HG03575 (cell line): ENCODE measurements at regions not wholly inside any gene's neighbourhood (a gene's known extent, or its start where the extent isn't known, plus 50 kb on each side); places are given as distances from the start of the nearest gene placed in this dataset.
"Not testable (repeated sequence)": the region's sequence is repeated elsewhere in the genome, so short reads cannot be mapped to it uniquely, and the experiment has no call there.

ENCODE experiments used
- ATAC-seq: cut with Tn5 transposase; IDR thresholded peaks from one replicate; pipeline ENCODE4 v1.9.1; 2021; ENCODE audit not compliant: unreplicated experiment, insufficient number of reproducible peaks, low FRiP score; ENCODE audit errors: extremely low read depth

GRCh38 chr12:67716817-67717216, 68.3 kb downstream of the DYRK2 start:
- no peak for ATAC-seq

DNA sequence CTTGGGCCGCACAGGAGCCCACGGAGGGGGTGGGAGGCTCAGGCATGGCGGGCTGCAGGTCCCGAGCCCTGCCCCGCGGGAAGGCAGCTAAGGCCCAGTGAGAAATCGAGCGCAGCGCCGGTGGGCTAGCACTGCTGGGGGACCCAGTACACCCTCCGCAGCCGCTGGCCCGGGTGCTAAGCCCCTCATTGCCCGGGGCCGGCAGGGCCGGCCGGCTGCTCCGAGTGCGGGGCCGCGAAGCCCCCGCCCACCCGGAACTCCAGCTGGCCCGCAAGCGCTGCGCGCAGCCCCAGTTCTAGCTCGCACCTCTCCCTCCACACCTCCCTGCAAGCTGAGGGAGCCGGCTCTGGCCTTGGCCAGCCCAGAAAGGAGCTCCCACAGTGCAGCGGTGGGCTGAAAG, 70.8 kb downstream of the DYRK2 start:
- not testable (repeated sequence) for ATAC-seq

DNA sequence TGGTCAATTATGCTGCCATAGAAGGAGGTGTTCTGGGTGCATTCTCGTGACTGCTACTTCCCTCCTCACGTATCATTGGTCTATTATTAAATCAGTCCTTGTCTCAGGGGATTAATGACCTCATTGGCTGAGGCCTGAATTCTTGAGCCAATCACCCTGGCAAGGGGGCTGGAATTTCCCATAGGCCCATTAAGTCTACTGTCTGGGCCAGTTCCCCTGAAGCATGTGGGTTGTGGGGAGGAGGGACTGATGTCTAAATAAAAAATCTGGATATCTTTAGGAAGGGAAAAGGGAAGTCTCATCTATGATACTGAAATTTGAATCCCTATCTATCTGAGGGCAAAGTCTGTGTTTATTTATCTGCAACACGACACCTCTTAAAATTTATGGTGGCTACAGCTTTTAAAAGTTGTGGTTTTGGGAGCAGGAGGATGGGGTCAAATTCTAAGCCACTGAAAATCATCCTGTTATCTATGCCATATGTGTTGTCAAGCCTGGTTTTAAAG, 71.9 kb downstream of the DYRK2 start:
- no peak for ATAC-seq

GRCh38 chr12:67721248-67721647, 72.7 kb downstream of the DYRK2 start:
- ATAC-seq, result no peak

DNA sequence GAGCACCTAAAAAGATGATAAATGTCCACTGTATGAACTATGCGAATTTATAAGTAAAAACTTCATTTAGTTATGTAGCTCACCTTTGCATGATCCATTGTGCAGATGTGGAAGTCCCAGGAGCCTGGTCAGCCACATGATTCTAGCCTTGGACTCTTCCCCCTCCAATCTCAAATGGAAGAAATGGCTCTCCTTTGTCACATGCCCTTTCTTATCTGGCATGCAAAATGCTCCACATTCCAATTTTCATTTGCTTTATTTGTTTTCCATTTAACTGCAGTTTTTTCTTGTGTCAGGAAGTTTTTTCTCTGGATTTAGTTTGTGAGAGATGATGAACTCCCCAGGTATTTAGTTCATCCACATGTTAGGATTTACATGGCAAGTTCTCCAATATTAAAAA, 73.8 kb downstream of the DYRK2 start:
- ATAC-seq, result no peak

DNA sequence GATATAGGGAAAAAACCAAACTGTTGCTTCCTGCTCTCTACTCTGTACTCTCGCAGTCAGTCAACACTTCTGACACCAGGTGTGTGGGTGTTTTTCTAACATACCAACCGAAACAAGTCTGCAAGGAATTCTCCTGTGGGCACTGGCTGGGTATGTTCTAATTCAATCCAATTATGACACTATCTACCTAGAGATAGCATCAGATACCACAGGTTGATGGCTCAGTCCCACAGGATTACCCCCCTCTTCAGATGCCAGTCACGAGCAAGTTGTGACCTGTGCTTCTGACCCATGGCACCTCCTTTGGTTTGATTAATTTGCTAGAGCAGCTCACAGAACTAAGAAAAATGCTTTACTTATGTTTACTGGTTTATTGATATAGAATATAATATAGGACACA, 78.3 kb downstream of the DYRK2 start:
- no peak for ATAC-seq

DNA sequence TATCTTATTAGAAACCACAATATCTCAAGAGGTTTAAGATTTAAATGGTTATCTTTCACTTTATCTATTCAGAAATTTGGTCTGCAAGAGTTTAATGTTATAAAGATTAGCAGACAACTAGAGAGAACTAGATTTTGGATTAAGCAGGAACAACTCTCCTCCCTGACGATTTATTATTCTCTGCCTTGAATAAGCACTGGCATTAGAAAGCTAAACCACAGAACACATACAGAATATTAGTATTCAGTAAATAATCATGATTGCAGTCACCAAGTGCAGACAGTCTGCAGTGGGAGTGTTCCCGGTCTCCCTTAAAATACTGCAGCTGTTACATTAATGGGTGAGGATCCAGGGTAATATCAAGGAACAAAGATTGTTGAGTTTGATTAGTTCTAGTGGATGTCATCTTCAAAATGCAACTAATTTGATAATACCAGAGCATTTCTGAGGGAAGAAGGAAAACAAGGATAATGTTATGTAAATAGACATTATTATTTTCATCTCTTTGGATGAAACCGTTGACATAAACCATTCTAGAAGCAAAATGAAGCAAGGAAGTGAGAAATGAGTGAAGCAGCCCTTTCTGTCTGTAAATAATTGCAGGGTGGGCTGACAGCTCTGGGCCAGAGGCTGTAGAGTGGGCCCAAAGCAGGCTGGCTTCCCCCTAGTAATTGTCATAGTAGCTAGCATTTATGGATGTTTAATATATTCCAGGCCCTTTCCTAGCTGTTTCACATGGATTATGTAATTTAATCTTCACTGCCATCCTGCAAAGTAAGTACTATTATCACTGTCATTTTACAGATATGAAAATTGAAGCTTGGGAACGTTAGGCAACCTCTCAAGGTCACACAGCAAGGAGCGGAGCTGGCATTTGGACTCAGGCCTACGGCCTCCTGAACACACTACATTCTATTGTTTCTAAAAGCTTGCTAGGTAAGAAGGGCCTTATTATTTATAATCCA, 79.4 kb downstream of the DYRK2 start:
- ATAC-seq, result no peak

DNA sequence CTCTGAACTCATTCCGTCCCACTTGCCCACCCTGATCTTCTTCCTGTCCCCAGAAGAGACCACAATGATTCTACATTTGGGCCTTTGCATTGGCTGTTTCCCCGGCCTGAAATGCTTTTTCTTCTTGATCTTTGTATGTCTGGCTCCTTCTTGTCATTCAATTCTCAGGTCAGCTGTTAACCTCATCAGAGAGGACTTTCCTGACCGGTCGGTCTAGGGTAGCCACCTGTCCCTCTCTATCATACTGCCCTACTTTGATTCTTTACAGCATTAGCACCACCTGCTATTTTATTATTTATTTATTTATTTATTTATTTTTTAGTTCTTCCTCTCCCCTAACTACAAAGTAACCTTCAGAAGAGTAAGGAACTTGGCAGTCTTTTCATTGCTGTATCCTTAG, 84.3 kb downstream of the DYRK2 start:
- no peak for ATAC-seq

GRCh38 chr12:67735868-67736267, 87.3 kb downstream of the DYRK2 start:
- no peak for ATAC-seq

DNA sequence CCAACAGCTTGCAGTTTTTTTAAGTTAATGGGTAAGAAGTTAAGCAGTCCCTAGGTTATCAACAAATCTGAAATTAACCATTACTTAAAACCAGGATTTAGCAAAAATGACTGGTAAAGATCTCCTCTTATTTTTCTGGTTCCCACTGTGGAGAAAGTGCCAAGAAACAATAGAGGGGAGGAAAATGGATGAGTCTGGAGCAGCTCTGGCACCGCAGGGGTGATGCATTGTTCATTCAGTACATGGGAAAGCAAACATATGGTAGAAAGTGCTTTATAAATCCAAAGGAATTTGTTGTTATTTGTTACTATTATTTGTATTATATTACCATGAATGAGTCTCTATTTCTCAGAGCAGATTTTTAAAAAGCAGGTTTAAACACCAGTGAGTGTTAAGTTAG, 92.2 kb downstream of the DYRK2 start:
- no peak for ATAC-seq

GRCh38 chr12:67741270-67741669, 92.7 kb downstream of the DYRK2 start:
- ATAC-seq, result no peak

- no peak for ATAC-seq
Observed at GRCh38 chr12:67742461-67742860, 93.9 kb downstream of the DYRK2 start.

DNA sequence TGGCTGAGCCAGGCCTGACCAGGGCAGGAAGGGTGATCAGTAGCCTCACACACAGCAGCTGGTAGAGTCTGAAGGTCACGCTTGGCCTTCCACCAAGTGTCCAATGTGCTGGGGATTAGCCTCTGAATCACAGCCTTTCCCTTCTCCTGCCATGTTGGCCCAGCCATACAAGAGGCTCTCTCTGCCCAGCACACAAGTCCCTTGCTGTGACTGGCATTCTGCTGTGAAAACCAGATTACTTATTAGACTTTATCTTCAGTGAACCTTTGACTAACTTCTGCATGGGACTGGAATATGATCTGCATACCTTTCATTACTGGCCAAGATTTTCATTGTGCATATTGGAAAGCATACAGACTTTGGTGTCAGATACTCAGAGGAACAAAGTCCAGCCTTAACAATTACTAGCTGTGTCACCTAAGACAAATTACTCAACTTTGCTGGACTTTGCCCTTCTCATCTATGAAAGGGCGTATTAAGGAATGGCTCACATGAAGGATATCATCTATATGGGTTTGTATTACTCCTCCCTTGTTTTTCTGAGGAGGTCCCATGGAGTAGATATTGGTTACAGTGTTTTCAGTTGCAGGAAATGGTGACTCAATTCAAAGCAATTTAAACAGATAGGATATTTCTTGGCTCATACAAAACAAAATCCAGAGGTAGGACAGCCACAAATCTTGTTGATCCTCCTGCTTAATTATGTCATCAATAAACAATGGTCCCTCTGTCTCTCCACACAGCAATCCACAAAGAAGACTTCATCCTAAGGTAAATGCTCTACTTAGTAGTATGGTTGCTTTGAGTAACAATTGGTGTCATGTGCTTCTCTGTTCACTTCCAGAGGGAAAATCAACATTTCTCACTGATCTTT, 99.6 kb downstream of the DYRK2 start:
- ATAC-seq, result no peak

- no peak for ATAC-seq
Observed at GRCh38 chr12:67748743-67749040, 100.1 kb downstream of the DYRK2 start.

DNA sequence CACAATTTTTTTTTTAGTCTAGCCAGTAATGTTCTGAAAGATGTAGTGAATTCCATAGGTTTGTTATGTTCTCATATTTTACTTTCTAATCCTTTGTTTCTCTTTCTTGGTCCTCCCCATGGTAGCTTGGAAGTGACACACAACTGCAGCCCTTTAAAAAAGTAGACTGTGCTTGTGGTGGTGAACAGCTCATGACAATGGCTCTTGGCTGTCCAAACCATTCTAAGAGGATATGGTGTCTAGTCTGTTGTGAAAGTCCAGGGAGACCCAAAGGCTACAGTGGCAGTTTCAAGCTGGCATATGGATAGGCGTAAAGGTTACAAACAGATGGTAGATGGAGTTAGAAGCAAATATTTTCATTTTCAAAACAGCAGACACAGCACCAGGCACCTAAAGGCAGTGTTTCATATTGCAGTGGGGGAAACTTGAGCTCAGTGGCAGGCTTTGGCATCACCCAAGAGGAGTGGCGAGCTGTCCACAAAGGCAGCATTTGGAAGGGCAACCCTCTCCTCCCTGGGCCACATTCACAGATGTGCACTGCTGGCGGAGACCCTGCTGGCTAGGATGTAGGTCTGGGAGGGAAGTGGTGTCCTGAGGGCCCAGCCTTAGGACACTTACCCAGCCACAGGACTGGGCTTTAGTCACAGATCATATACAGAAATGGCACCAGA, 102.1 kb downstream of the DYRK2 start:
- no peak for ATAC-seq

DNA sequence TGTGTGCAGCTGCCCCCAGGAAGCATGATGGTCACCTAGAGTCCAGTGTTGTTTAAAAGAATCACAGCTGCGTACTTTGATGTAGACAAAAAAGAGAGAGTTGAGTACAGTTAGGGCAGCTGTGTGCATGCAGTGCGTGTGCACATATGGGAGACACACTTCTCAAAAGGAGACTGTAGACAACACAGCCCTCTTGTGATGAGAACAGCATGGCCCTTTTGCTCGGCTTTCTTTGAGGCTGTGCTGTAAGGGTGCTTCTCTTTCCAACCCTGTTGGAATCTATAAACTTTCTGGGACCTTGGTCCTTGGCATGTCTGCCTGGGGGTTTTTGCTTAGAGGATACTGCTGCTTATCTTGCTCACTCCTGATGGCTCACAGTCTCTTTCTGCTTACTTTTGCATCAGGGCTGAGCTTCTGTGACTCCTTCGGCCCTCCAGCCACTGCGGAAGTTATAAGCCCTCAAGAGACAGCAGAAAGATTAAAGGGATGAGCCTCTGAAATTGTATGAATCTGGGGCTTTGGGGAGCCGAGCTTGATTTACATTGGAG, 102.9 kb downstream of the DYRK2 start:
- no peak for ATAC-seq

DNA sequence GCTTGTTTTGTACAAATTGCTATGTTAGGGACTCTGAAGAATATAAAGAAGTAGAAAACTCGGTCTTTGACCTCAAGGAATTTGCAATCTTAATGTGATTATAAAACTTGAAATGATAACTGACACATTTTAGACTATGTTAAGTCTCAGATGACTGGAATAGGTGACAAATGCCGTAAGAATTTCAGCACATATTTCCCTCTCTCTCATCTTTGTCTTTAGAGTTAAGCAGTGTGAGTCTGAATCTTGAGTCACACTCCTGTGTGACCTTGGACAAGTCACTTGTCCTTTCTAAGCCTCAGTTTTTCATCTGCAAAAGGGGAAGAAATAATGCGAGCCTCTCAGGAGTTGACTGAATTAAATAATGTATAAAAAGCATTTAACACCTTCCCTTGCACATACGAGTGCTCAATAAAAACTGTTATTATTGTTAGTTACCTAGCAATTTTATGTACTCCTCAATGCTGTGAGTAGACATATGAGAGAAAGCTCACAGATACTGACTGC, 103.7 kb downstream of the DYRK2 start:
- ATAC-seq, result no peak

DNA sequence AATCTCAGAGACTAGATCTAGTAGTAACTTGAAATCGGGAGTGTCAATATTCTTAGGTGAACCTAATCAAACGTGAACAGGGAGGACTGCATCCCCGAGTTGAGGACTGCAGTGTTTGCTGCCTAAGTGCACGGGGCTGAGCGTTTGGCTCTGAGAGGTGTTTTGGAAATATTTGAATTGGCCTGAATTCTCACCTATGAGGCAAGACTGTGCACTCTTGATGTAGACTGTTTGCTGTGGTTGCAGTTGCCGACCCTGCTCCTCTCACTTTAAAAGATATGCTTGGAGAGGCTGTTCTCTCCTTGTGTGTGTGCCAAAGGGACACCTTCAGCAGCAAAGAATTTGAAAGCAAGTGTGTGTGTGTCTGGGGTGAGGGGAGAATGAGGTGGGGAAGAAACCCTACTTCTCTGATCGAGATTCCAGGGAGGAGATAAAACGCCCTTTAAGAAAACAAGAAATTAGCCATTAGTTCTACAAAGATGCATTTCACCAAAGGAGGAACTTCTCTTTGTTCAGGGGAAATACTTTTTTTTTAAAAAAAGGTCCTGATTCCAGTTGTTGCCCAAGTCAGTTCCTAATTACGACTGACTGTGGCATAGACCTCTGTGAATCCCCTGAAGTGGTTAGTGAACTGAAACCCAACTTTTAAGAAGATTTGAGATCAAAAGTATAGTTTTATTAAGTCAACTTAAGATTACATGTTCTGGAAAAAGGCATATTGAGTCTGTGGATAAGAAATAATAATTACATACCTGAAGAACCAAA, 106.6 kb downstream of the DYRK2 start:
- ATAC-seq, result no peak
